HG03457 (cell line): ENCODE measurements at regions not wholly inside any gene's neighbourhood (a gene's known extent, or its start where the extent isn't known, plus 50 kb on each side); places are given as distances from the start of the nearest gene placed in this dataset.
"Not testable (repeated sequence)": the region's sequence is repeated elsewhere in the genome, so short reads cannot be mapped to it uniquely, and the experiment has no call there.

Experiments used
- ATAC-seq: cut with Tn5 transposase; IDR thresholded peaks from one replicate; pipeline ENCODE4 v1.9.1; 2021; ENCODE audit warnings: moderate number of reproducible peaks; ENCODE audit not compliant: unreplicated experiment

- no peak for ATAC-seq
These were observed 407.4 kb upstream of the TNC start for GRCh38 chr9:115525111-115526058.

- no peak for ATAC-seq
These were observed 413.6 kb upstream of the TNC start for GRCh38 chr9:115531410-115532125.

DNA sequence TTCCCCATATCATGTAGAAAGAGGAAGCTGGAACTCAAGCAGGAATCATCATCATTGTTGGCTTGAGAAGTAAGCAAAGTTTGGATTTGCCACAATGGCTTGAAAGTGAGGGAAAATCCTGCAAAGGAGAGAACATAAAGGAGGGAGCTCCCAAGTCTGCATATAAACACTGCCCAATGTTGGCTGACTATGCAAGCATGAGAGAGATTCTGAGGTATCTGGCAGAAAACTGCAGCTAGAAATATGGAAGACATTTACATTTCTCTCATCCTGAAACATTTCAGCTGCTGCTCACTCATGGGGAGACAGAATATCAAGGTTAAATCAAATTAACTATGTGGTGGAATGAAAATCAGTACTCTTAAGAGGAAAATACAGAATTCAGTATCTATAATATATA is 415.6 kb upstream of the TNC start:
- ATAC-seq = no peak

DNA sequence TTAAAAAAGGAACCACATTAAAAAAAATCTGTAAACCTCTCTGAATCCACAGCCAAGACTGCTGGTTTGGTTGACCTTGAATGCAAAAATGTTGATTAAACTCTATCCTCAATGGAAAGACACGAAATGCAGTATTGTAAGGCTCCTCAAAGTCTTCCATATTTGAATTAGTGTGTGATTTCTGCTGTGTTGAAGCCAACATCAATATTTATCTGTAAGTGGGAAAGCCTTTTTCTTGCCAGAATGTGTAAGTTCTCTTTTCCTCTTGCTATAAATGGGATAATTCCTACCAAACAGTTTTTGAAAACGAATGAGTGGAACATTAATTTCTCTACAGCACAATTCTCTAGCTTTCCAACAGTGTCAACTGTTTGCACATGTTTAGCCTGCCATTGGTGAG is 422.1 kb upstream of the TNC start:
- no peak for ATAC-seq

GRCh38 chr9:115543511-115543910 is 425.6 kb upstream of the TNC start:
- ATAC-seq = no peak

DNA sequence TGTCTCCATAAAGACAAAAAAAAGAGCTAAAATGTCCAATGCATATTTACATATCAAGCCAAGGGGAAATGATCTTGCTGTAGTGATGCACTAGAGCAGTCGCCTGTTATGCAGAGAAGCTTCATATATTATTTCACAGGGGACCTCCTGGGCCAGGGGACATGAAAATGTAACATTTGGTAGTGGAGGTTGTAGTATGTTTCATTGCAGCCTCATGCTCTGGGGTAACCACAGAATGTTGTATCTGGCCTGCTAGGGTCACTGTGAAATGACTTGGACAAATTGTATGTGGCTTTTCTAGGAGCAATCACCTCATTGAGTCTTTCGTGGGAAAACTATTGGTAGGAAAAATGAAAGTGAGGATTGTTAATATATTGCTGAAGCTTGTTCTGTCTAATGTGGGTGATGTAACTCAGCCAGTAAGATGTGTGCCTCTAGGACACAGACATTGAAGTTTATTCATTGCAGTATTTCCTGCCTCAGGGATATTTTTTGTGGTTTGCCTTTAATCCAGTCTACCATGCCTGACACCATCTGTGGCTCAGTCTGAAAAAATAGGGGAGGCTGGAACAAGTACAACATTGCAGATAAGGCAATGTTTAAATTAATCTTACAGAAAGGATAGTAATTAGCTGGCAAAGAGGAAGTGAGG is 430.8 kb upstream of the TNC start:
- ATAC-seq = no peak

DNA sequence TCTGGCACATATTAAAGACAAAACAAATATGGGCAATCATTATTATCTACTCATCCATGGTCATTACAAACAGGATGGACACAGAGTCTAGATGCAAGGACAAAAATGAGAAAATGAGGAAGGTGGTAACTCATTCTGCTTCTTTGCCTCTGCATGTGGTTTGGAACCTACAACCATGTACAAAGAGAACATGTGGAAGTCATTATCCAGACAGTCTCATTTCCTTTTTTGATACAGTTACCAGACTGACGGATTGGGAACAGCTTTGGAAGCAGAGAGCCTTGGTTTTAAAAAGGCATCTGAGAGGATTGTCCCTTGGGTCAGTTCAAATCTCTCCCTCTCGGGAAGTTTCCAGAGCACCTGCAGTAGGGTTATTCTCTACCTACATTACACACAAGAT is 433.4 kb upstream of the TNC start:
- no peak for ATAC-seq

DNA sequence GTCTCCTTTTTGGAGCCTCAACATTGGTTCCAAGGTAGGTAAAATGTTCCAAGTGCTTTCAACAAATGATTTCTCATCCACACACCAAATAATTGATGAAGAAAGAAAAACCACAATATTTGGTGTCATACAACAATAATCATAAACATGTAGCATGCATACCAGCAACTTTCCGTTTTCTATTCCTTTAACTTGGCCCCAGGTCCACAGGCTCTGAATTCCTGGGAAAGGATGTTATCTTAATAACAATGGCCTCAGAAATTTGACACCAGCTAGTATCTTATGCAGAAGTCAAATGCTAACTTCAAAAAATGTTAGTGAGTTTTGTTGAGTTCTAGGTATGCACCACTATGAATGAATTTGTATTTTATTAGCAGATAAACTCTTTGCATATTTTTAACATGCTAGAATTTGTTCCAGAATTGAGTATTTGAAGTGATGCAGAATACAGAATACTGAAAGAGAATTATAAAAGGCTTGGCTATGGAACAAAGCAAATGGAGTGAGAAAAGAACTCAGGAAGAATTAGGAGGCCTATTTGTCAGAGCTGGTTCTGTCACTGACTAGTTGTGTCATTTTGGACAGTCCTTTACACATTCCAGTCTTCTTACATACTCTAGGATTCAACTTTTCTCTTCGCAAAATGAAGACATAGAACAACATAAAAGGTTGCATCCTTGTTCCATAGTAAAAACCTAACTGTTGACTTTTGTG is 435.3 kb upstream of the TNC start:
- ATAC-seq = no peak

DNA sequence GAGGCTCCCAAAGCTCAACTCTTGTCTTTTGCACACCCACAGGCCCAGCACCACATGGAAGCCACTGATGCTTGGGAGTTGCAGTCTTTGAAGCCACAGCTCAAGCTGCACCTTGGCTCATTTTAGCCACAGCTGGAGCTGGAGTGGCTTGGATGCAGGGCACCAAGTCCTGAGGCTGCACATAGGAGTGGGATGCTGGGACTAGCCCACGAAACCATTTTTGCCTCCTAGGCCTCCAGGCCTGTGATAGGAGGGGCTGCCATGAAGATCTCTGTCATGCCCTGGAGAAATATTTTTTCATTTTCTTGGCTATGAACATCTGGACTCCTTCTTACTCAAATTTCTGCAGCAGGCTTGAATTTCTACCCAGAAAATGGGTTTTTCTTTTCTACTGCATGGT is 438.5 kb upstream of the TNC start:
- ATAC-seq = no peak

GRCh38 chr9:115575147-115575546 is 457.2 kb upstream of the TNC start:
- no peak for ATAC-seq

- not testable (repeated sequence) for ATAC-seq
These were observed 467.5 kb upstream of the TNC start for GRCh38 chr9:115585458-115585857.

DNA sequence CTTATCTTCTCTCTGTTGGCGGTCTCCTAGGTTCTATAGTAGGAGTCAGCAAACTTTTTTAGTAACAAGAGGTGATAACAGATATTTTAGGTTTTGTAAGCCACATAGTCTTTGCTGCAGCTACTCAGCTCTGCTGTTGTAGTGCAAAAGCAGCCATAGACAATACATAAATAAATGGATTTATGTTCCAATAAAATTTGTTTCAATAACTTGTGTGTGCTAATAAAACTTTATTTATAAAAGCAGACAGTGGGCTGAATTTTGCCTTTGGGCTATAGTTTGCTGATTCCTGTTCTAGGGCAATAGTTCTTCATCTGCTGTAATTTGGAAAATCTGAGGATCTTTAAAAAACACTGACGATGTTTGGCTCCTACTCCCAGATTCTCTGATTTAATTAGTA is 469.4 kb upstream of the TNC start:
- ATAC-seq = no peak

GRCh38 chr9:115590011-115590410 is 472.1 kb upstream of the TNC start:
- ATAC-seq = no peak

GRCh38 chr9:115591584-115591984 is 473.6 kb upstream of the TNC start:
- no peak for ATAC-seq

DNA sequence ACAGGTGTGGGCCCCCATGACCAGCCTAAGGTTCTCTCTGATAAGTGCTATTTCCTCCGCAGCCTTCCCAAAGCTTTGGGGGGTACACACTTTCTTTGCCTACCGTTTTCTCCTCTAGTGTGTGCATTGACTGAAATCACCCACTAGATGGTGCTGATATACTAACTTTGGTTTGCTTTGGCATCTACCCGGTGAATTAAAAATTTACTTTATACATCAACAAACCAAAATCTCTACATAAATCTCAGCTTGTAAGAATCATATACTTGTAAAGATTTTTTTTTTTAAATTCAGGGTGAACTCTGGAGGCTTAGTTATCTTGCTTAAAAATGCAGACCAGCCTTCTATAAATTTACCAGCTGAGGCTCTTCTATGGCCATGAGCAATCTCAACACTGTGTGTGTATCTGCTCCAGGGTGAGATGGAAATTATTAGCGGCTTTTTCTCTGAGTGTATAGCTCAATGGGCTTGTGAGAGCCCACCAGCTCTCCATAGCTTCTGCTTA is 475.7 kb upstream of the TNC start:
- no peak for ATAC-seq

- ATAC-seq = no peak
These were observed 476.6 kb upstream of the TNC start for GRCh38 chr9:115594557-115594956.

- no peak for ATAC-seq
These were observed 478.2 kb upstream of the TNC start for GRCh38 chr9:115596021-115596745.

- ATAC-seq = no peak
These were observed 478.8 kb upstream of the TNC start for GRCh38 chr9:115596746-115597080.

- ATAC-seq = no peak
These were observed 479.5 kb upstream of the TNC start for GRCh38 chr9:115597330-115597895.

GRCh38 chr9:115598751-115599150 is 480.8 kb upstream of the TNC start:
- ATAC-seq = no peak
